GM06990 (cell line): ENCODE measurements at regions not wholly inside any gene's neighbourhood (a gene's known extent, or its start where the extent isn't known, plus 50 kb on each side); places are given as distances from the start of the nearest gene placed in this dataset.

ENCODE experiments used
- DNase-seq: peaks from one replicate; pipeline ENCODE4 v3.0.0-alpha.2; 2011; ENCODE audit not compliant: insufficient read length; ENCODE audit errors: extremely low read depth
- H3K27me3 ChIP-seq: replicated peaks from 2 replicates; pipeline ENCODE4 v1.6.0; 2011; ENCODE audit warnings: low read length; ENCODE audit not compliant: control insufficient read depth, insufficient read depth
- H3K36me3 ChIP-seq: 2 replicates; pipeline ENCODE4 v1.5.1; 2011; ENCODE audit warnings: low read length; ENCODE audit not compliant: control insufficient read depth, insufficient read depth
- H3K4me3 ChIP-seq: replicated peaks from 2 replicates; pipeline ENCODE4 v1.5.1; 2011; ENCODE audit warnings: low read depth, mild to moderate bottlenecking, control low read depth, low read length
- TF ChIP-seq, protein P1 (sequence below): IDR thresholded peaks from 2 replicates; pipeline ENCODE4 v1.5.1; 2011; ENCODE audit warnings: low read length, control low read depth, mild to moderate bottlenecking, inconsistent platforms; ENCODE audit not compliant: insufficient read depth, poor library complexity, severe bottlenecking

DNA sequence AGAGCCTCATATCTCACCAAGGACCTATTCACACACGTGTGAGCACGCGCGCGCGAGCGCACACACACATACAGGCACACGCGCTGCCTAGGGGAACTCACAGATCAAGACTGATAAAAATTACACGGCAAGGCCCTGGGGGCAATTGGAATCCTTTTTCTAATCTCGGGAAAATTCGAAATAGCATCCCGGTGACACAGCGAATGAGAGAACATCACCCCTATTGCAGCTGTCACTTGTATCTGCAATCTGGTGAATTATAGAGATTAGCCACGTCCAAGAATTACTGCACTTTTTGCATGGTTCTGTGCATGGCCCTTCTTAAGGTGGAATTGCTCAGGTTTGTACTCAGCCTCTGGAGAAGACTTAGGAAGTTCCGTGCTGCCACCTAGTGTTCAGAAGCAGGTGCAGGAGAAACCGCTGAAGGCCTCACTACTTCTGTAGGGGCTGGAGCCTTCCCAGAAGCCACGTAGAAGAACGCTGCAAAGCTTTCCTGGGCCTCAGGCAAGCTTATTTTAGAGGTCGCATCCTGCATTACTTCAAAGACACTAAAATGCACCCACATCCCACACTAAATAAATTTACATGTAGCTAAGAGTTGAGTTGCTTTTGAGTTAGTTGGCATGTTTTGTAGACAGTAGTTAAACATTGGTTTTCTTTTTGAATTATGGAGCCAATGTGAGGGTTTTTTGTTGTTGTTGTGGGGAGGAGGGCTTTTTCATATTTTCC is 229.2 kb upstream of the CAMK1G start:
- peak; percentile 12 for DNase-seq
- TF ChIP-seq, protein P1, sequence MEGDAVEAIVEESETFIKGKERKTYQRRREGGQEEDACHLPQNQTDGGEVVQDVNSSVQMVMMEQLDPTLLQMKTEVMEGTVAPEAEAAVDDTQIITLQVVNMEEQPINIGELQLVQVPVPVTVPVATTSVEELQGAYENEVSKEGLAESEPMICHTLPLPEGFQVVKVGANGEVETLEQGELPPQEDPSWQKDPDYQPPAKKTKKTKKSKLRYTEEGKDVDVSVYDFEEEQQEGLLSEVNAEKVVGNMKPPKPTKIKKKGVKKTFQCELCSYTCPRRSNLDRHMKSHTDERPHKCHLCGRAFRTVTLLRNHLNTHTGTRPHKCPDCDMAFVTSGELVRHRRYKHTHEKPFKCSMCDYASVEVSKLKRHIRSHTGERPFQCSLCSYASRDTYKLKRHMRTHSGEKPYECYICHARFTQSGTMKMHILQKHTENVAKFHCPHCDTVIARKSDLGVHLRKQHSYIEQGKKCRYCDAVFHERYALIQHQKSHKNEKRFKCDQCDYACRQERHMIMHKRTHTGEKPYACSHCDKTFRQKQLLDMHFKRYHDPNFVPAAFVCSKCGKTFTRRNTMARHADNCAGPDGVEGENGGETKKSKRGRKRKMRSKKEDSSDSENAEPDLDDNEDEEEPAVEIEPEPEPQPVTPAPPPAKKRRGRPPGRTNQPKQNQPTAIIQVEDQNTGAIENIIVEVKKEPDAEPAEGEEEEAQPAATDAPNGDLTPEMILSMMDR: peak; percentile 94
- Histone ChIP-seq H3K4me3 (no peak overlapping the region), H3K36me3 (no peaks in the 10 kb centered on the region), H3K27me3 (no peaks in the 10 kb centered on the region)

DNA sequence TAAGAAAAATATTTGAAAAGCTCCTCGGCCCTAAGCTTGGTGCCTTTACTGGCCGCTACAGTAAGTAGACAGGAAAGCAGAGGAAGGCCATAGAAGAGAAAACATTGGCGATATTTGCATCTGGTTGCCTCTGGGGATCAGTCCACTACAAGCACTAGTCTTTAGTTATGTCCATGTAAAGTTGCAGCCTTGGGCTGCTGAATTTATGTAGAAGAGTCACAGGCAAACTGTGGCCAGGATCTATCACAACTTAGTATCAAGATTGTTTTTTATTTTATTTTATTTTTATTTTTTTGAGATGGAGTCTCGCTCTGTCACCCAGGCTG is 228.7 kb upstream of the CAMK1G start:
- Histone ChIP-seq H3K36me3 (no peaks in the 10 kb centered on the region), H3K4me3 (no peak overlapping the region), H3K27me3 (no peaks in the 10 kb centered on the region)
- TF ChIP-seq, protein P1: no peak
- no peak for DNase-seq

DNA sequence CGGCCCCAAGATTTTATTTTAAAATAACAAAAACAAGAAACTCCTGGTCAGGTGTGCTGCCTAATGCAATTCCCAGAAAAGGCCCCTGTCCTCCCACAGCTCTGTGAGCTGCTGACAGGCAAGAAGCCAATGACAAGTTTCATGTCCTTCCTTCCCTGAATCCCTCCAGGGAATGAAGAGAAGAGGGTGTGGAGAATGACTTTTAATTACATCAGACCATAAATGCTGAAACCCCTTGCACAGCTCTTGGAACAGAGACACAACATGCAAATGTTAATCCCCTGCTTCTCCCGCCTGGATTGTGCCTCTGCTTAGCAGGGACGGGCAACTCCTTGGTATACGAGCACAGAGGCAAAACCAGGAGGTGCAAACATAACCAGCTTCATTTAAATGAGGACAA is 228.1 kb upstream of the CAMK1G start:
- TF ChIP-seq, protein P1: no peak
- DNase-seq: no peak
- no peaks in the 10 kb centered on the region for H3K36me3 ChIP-seq
- no peaks in the 10 kb centered on the region; the same call in 1 of the 2 replicates for H3K27me3 ChIP-seq
- H3K4me3 ChIP-seq: no peak overlapping the region

DNA sequence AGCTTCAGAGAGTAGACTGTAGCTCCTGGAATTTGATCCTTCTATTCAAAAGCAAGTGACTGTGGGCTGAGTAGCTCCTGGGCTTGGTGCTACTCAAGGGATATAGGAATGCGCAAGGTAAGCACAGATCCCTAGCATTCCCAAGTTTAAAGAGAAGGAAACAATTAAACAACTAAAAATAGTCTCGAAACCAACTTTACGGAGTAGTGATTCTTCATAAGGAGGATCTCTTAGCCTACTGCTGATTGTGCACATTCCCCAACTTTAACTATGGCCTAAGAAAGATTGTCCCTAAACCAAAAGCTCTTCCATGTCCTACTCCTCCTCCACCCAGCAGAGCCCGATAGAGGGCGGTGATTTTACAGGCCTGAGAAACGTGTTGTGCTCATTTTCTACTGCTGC is 226.5 kb upstream of the CAMK1G start:
- DNase-seq: no peak

DNA sequence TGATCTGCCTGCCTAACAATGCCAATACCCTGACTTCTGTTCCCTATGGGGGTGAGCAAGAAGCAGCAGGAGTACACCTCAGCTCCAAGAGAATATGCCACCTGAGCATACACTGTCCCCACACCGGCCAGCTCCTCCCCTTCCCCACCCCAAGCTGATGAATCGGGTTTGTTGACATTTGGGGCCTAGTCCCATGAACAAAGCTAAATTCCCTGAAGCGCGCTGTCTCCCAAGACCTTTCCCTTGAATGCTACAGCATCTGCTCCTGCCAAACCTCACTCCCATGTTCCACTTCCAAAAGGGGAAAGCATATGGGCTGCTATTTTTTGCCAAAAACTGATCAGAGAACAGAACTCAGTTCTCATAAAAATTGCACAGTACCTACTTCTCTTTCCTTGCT is 220.4 kb upstream of the CAMK1G start:
- no peak for DNase-seq
- TF ChIP-seq, protein P1: no peak

More for the DNA sequence above, 226.5 kb upstream of the CAMK1G start:
- Histone ChIP-seq H3K4me3 (no peak overlapping the region), H3K36me3 (no peaks in the 10 kb centered on the region), H3K27me3 (no peaks in the 10 kb centered on the region; the same call in 1 of the 2 replicates)
- TF ChIP-seq, protein P1: no peak

DNA sequence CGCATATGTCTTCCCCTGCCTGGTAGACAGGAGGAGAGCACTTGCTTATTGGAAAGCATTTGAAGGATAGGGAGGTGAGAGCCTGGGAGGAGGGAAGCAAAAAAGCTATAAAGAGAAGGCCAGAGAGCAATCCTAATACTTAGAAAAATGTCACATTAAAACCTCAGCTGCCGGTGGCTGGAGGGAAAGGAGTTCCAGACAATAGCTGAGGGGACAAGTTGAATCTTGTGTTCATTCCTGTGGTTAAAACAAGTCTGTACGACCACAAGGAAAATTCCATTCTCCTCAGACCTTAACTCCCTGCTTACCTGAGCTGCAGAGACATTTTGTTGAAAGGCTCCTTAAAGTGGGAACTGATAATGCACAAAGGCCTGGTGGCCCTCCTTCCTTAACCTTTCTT is 218.8 kb upstream of the CAMK1G start:
- Histone ChIP-seq H3K36me3 (no peaks in the 10 kb centered on the region), H3K4me3 (no peak overlapping the region), H3K27me3 (no peaks in the 10 kb centered on the region; the same call in none of the 2 replicates)
- TF ChIP-seq, protein P1: no peak
- DNase-seq: no peak

More for the DNA sequence above, 220.4 kb upstream of the CAMK1G start:
- H3K27me3 ChIP-seq: no peaks in the 10 kb centered on the region; the same call in none of the 2 replicates
- H3K4me3 ChIP-seq: no peak overlapping the region
- no peaks in the 10 kb centered on the region for H3K36me3 ChIP-seq
